Tibial nerve (tissue), 4 donors: ENCODE measurements at regions not wholly inside any gene's neighbourhood (a gene's known extent, or its start where the extent isn't known, plus 50 kb on each side); places are given as distances from the start of the nearest gene placed in this dataset.

ENCODE experiments used
- CTCF ChIP-seq, 5 experiments: fragments of 200-600 bp in 3 of 5; fragments of 450-650 bp in 2 of 5; sonication (generic) in 3 of 5; IDR thresholded peaks; one replicate each; pipeline ENCODE4 v1.5.1; 2016 to 2019; ENCODE audit warnings: antibody characterized with exemption in 5 of 5, mild to moderate bottlenecking in 3 of 5, moderate library complexity in 2 of 5
- EP300 ChIP-seq, 2 donors: sonication (generic); formaldehyde crosslinking; IDR thresholded peaks; one replicate each; pipeline ENCODE4 v1.6.1; 2017; ENCODE audit warnings: antibody characterized with exemption in 2 of 2, mild to moderate bottlenecking in 1 of 2
- POLR2A ChIP-seq, 2 donors: fragments of 450-650 bp; IDR thresholded peaks; one replicate each; pipeline ENCODE4 v1.6.1; 2017; ENCODE audit warnings: antibody characterized with exemption in 2 of 2, mild to moderate bottlenecking in 2 of 2, moderate library complexity in 2 of 2

GRCh38 chr16:62950351-62950750 lies 914.1 kb upstream of the CDH8 start:
- TF ChIP-seq CTCF (IDR thresholded peaks at IDR 0.05) (no peak), POLR2A (IDR thresholded peaks at IDR 0.05) (no peak), EP300 (IDR thresholded peaks at IDR 0.05) (no peak)
